UCSD-AML1 (cell line): ENCODE measurements at regions not wholly inside any gene's neighbourhood (a gene's known extent, or its start where the extent isn't known, plus 50 kb on each side); places are given as distances from the start of the nearest gene placed in this dataset.

Source experiments
- DNase-seq: peaks from one replicate; lab custom pipeline; 2025; ENCODE audit not compliant: unreplicated experiment; lab: John Stamatoyannopoulos, UW

DNA sequence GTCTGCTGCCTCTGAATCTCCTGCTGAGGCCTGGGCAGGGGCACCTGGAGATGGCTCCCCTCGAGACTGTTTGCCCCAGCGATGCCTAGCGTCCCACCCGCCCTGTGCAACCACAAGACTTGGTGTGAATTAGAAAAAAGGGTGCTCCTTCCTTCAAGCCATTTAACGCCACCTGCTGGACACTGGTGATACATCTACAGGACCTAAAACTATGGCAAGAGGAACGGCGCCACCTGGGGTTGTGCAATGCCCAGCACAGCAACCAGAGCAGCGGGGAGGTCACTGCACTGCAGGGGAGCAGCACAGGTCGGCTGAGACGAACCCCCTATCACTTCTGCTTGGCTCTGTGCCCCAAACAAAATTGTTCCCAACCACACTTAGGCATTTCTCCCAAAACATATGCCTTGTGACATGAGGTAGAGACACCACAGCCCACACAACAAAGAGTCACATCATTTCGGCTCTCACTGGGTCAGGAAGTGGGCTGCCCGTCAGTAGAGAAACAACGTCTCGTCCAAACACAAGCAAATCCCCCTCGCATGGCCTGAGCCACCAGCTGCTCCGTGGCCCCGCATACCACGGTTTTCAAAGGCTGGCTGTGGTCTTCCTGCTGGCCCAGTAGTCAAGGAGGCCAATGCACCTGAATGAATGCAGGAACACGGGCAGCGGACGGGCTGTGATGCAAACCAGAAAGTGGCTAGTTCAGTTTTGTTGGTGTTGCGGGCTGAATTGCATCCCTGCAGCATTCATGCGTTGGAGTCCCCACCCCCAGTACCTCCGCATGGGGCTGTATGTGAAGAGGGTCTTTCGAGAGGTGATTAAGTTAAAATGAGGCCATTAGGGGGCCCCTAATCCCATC lies 171.9 kb downstream of the SHANK2 start:
- DNase-seq = peak; percentile 48

DNA sequence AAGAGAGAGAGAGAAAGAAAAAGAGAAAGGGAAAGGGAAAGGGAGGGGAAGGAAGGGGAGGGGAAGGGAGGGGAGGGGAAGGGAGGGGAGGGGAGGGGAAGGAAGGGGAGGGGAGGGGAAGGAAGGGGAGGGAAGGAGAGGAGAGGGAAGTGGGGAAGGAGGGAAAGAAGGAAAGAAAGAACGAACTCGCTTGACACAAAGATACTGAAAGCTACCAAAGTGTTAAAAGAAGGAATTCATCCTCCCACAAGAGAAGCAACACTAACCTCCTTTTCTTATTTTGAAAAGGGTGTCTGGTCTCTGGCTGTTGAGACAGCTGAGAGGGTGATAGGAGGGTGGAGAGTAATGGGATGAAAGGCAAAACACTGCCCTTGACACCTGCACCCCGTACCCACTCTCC lies 172.6 kb downstream of the SHANK2 start:
- DNase-seq = no peak

DNA sequence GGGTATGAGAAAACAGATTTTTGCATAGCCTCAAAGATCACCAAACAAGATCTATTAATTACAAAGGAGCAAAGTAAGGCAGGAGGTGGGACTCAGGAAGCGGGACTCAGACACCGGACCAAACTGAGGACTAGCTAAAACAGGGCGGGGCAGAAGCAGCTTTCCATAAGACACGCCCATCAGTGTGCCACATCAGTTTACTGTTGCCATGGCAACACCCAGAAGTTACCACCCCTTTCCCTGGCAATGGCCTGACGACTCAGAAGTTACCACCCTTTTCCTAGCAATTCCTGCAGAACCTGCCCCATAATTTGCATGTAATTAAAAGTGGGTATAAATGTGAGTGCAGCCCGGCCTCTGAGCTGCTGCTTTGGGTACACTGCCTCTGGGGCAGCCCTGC lies 173.9 kb downstream of the SHANK2 start:
- no peak for DNase-seq

DNA sequence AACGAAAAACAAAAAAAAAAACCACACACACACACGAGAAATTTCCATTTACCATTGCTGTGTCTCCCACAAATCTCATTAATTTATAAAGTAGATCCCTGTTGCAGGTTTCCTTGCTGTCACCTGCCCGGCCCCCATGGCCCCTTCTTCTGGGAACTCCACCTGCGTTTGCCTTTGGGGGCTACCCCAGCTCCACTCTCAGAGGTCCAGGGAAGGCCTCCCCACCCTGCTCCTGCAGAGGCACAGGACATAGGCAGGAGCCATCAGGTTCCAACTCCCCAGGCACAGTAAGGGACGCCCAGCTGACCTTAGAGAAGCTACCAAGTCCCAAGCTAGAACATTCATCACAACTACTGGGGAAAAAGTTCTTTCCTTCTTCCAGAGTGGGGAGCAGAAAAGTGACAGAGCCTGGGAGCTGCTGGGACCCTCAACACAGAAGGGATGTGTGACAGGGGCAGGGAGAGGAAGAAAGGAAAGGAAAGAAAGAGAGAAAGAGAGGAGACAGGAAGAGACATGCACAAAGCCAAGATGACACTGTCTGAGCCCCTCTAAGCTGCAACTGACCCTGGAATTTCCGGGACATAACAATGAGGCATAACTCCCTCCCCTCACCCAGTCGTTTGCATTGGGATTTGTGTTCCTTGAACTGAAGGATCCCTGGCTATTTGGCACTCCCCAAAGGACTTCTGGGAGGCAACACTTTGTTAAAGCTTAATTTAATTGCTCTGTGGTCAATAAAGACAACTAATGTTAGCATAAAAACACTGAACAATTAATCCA lies 175.7 kb downstream of the SHANK2 start:
- no peak for DNase-seq

DNA sequence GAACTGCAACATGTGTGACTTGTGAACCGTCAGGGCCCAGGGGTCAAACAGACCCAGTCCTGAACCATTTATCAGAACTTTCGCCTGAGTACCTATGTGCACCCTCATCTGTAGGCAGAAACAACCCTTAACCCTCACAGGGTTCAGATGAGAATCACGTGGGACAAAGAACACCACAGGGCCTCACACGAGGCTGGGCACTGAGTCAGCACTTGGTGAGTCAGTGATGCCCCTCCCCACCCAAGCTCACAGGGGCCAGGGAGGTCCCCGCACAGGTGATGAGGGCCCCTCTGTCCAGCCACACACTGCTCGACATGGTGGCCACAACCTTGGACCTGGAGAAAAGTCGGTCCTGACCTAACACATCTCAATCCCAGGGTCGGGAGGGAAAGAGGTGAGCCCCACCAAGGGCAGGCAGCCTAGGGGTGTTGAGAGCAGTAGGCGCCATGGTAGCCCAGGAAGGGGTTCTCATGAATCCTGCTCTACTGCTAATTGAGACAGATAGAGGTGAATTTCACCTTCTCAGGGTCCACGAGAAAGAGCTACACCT lies 176.4 kb downstream of the SHANK2 start:
- no peak for DNase-seq

DNA sequence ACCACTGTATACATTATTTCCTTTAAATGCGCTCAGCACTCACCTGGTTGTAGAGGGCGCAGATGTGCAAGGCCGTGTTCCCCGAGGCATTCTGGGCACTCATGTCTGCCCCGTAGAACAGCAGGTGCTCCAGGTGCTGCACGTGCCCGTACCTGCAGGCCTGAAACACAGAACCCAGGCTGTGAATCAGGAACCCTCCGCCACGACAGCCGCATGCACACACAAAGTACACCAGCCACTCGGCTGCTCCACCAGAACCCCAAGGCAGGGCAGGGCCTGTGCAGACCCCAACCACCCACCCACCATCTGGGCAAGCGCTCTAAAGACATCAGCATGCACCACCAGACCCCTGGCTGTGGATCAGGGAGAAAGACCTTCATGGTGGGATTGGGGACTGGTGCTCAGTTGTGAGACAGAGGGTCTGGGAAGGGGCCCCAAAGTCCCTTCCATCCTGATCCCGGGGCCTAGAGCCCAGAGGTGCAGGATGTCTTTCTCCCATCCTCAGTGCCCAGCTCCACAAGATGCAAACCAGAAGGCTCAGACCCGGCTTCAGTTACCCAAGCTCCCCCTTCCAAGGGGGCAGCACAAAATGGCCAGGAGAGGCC lies 177.2 kb downstream of the SHANK2 start:
- DNase-seq = no peak

DNA sequence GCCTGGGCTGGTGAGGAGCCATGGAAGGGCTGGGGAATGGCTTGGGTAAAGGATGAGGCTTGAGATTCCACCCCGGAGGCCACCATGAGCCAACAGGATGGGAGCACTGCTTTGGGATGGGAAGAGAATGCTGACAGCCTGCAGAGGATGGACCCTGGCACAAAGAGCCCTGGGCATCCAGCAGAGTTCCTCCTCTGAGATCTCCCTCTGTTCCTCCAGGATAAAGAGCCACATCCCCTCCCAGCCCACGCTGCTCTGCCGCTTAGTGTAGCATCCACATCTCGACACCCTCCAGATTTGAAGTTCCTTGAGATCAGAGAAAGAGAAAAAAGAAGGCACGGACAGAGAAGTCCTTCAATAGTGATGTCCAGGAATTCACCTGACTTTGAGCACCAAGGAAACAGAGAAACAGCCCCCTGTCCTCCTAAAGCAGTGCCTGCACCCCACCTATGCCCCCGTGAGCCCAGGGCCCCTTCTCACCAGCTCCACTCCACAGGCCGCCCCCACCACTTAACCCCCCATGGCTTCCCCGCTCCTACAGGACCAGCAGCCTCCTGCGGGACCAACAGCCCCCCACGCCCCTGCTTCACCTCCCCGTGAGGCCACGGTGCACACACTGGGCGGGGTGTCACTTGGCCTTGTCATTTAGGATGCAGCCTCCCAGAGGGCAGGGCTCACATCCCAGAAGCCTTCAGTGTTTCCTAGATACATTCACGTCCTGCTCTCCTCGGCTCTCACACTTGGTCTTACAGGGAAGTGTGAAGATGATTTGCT lies 180.5 kb downstream of the SHANK2 start:
- no peak for DNase-seq

DNA sequence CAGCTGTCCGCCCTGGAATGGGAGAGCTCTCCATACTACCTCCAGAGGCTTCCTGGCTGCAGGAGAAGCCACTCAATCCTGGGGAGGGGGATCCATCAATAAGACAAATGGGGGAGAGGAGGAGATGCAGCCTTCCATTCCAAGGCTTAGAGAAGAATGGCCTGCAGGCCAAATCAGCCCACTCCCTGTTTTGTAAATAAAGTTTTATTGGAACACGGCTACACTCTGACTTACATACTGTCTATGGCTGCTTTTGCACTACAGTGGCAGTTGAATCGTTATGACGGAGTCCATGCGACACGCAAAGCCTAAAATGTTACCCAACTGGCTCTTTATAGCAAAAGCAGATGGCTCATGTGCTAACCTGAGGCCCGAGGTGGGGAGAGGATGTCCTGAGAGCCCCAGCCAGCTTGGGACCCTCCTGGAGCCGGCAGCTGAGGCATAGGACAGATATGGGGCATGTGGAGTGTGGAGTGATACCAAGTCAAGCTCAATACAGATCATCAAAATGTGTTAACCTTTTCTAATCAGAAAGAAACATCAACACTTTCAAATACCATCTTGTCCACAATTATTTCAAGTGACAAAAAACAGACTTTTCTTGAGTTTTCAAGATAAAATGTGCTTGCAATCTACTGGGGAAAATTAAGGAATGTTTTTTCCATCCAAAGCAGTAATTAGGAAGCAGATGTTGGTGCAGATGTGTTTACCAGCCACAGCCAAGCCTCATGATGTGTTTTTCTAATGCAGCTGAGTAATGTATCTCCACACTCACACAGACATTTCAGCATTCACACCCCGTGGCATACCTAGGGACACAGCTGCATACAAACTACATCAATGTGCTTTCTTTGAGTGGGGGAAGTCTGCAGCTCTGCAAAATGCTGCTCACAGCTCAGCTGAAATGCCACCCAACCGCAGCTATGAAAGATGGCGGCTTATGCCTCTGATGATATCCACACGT lies 181.6 kb downstream of the SHANK2 start:
- DNase-seq = no peak

DNA sequence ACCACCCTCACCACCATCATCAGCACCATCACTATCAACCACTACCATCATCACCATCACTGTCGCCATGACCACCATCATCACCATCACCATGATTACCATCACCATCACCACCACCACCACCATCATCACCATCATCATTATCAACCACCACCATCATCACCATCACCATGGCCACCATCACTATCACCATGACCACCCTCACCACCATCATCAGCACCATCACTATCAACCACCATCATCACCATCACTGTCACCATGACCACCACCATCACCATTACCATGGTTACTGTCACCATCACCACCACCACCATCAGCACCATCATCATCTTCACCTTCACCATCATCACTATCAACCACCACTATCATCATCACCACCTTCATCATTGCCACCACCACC lies 183.4 kb downstream of the SHANK2 start:
- DNase-seq = no peak

DNA sequence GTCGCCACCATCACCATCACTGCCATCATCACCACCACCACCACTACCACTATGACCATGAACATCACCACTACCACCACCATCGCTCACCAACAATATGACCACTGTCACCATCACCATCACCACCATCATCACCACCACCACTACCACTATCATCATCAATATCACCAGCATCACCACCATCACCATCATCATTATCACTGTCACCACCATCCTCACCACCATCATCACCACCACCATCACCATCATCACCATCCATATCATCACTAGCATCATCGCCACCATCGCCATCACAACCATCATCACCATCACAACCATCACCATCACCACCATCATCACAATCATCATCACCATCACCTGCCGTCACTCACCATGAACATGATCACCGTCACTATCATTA lies 184.6 kb downstream of the SHANK2 start:
- DNase-seq = no peak

DNA sequence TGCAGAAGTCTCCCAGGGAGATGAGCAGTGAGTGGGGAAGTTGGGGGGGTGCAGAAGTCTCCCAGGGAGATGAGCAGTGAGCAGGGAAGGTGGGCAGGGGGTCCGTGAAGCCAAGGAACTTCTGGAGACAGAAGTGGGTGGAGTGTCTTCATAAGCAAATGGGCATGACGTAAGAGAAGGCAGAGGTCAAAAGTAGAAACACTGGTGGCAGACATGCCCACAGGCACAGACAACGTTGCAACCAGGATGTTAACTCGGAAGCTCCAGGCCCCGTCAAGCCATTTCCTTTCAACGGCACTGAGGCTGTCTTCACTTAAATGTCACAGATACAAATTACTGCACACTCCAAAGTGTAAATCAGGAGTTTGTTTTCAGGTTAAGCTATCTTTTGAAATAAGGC lies 186.1 kb downstream of the SHANK2 start:
- no peak for DNase-seq

DNA sequence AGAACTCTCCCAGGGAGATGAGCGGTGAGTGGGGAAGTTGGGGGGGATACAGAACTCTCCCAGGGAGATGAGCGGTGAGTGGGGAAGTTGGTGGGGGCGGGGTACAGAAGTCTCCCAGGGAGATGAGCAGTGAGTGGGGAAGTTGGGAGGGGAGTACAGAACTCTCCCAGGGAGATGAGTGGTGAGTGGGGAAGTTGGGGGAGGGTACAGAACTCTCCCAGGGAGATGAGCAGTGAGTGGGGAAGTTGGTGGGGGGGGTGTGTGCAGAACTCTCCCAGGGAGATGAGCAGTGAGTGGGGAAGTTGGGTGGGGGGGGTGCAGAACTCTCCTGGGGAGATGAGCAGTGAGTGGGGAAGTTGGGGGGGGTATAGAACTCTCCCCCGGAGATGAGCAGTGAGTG lies 186.5 kb downstream of the SHANK2 start:
- no peak for DNase-seq

DNA sequence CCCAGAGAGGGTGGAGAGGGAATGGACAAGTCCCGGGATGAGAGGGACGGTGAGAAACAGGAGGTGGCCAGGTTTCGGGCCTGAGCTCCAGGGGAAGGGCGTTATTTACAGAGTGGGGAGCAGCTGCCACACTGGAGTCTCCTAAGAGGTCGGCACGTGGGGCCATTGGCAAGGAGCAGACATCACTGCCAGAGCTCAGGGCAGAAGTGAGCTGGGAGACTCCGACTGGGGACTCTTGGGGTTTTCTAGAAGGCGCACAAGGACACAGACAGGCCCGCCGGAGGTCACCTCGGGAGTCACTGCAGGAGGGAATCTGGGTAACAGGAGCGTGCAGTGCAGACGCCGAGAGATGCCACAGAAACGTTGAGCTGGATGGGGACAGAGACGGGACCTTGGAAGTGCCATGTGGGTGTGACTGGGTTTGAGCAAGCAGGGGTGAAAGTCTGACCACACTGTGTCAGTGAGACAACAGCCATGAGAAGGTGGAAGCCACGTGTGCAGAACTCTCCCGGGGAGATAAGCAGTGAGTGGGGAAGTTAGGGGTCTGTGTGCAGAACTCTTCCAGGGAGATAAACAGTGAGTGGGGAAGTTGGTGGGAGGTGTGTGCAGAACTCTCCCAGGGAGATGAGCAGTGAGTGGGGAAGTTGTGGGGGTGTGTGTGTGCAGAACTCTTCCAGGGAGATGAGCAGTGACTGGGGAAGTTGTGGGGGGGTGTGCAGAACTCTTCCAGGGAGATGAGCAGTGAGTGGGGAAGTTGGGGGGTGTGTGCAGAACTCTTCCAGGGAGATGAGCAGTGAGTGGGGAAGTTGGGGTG lies 187.5 kb downstream of the SHANK2 start:
- no peak for DNase-seq

DNA sequence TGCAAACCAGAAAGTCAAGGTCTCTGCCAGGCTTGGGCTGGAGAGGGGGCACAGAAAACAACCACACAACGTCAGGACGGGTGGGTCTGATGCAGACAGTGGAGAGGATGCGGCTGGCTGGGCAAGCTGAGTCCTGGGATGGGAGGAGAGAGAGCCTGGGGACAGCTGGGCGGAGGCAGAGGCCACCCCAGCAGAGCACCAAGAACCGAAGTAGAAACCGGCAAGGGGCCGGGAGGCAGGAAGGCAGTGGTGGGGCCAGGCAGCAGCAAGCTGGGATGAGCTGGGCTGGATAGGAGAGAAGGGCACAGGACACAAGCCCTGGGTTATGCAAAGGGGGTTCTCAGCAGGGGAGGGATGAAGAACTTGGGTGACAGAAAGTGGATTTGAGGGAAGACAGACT lies 188.2 kb downstream of the SHANK2 start:
- DNase-seq = no peak

DNA sequence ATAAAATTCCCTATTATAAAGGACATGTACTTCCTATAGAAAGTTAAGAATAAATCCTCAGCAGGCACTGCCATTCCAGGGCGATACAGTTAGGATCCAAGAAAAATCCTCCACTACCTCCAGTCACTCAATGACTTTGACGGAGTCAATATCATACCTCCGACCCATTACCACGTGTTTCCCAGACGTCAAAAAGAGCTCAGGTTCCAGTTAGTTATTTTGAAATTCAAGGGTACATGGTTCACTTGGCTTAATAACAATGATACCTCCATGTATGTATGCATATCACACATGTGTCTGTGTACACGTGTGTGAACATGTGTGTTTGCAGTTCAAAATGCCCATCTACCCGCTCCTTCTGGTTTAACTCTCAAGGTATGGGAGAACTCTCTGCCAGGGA lies 189.2 kb downstream of the SHANK2 start:
- no peak for DNase-seq

DNA sequence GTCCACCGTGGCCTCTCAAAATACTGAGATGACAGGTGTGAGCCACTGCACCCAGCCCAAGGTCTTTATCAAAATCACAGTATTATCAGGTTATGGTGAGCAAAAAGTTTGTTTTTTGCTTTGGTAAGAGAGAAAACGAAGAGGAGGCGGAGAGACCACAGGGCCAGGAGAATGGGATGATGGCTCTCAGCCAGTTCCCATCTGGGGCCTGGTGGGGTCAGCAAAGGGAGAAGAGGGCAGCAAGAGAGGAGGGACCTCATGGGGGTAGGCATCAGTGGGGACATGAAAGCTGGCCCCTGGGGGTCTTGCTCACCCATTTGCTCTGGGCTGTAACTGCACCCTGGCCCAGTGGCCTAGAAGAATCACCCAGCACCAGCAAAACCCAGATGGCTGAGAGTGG lies 190.2 kb downstream of the SHANK2 start:
- no peak for DNase-seq

DNA sequence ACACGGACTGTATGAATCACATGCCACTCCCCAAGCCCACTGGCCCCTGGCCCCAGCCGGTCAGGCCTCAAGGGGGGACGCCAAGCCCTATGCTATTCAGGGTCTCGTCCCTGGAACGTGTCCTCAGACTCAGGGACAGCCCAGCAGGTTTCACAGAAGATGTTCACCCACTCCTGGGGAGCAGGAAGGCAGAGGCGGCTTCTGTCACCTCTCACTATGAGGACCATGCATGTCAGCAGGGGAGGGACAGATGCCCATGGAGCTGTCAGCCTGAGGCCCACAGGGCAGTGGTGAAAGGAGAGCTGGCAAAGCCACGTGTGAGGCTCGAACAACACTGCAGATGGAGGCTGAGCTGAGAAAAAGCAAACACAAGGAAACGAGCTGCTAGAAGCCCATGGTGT lies 192.0 kb downstream of the SHANK2 start:
- DNase-seq = no peak

DNA sequence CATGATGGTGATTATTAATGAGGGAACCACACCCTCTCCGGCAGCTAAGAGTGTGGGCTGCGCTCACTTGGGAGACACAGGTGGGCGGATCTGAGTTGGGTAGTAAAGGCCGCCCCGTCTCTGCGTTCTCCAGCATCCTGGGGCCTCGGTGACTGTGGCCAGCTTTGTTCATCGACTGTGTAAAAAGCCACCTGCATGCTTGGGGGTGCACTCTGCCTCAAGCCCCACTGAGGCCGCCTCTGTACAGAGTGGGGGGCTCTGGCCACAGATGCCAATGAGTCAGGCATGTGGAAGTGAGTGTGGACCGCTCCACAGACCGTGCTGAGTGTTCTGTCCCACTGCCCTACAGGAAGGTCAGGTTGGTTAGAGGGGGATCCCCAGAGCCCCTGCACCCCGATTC lies 192.7 kb downstream of the SHANK2 start:
- no peak for DNase-seq

DNA sequence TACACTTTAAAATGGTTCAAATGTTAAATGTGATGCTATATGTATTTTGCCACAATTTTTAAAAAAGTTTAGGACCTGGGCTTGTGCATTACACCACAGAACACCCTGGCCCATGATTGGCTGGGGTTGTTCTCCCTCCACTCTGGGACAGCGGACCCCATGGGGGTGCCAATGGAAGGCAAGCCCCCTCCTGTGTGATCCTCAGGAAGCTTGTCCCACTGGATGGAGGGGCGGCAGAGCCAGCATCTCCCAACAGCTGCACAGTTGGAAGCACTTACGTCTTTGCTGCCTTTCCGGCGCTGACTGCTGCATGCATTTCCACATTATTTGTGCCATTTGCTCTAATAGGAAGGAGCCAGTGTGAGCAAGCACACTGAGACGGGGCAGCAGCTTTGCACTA lies 196.5 kb downstream of the SHANK2 start:
- DNase-seq = no peak
